HG03097 (cell line): ENCODE measurements at regions not wholly inside any gene's neighbourhood (a gene's known extent, or its start where the extent isn't known, plus 50 kb on each side); places are given as distances from the start of the nearest gene placed in this dataset.

ENCODE experiments used
- ATAC-seq: cut with Tn5 transposase; IDR thresholded peaks from one replicate; pipeline ENCODE4 v1.9.1; 2021; ENCODE audit not compliant: unreplicated experiment, low FRiP score

DNA sequence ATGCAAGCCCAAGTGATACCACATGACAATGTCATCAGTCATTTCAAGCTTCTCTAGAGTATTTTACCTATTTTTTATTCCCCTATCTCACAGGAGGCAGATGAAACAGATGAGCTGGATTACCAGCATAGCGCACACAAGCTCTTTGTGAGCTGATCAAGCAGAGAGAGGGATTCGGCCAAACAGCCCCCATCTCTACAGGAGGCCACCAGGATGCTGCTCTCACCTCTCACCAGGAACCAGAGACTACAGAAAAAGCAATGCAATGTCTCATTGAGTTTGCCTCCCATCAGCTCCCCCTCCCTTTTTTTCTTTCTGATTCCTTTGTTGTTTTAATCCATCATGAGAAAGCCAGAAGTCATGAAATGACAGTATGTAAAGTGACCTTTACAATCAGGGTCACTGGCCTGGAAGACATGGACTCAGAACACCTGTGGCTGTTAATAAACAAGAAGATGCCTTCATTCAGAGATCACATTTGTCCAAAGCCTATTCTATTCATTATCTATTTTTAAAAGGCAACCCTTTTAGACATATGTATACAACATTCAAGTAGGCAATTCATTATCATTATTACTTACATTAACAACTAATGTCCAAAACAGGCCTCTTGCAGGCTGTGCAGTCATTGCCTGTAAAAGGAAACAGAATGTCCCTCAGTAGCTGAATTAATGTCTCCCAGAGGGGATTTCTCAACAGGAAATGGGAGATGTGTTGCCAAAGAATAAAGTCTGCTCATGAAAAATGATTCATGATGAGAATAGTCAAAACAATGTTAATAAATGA, 656.6 kb downstream of the TBC1D4 start:
- no peak for ATAC-seq

GRCh38 chr13:74820809-74821208, 661.2 kb downstream of the TBC1D4 start:
- ATAC-seq = no peak

GRCh38 chr13:74819549-74819948, 662.4 kb downstream of the TBC1D4 start:
- ATAC-seq = no peak

- ATAC-seq = no peak
These were observed 665.2 kb downstream of the TBC1D4 start for GRCh38 chr13:74816737-74817136.

DNA sequence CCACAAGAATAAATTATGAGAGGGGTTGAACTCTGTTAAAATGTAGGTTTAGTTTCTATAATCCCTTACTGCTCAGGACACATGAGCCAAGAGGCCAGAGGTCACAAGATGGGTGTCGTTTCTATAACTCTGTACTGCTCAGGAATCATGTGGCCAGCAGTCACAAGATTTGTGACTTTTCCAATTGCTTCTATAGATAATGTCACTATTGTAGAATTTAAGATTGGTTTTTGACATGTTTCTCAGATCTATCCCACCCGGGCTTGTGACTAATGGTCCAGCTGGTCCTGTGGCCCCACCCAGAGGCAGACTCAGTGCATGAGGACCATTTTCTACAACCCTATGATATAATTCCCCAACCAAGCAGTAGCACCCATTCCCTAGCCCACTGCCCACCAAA, 662.0 kb upstream of the KLF12 start:
- no peak for ATAC-seq

GRCh38 chr13:74795526-74795925, 661.3 kb upstream of the KLF12 start:
- ATAC-seq = no peak

DNA sequence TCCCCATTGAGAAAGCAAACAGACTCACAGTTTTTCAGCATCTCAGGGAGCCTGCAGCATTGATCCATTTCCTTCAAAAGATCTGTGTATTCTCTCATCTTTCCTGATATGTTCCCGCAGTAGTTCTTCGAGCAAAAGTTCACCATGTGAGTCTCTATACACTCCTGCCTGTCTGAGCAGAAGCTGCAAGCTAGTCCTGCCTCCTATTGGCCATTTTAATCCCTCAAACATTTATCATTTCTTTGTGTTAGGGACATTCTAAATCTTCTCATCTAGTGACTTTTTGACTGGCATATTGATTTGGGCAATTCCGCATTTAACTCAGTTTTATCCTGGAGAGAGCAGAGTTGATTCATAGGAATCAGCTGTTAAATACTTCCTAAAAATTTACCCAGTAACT, 660.4 kb upstream of the KLF12 start:
- no peak for ATAC-seq

- ATAC-seq = no peak
These were observed 659.9 kb upstream of the KLF12 start for GRCh38 chr13:74794147-74794546.

- no peak for ATAC-seq
These were observed 650.8 kb upstream of the KLF12 start for GRCh38 chr13:74784959-74785358.

GRCh38 chr13:74778946-74779345, 644.7 kb upstream of the KLF12 start:
- ATAC-seq = no peak

GRCh38 chr13:74778087-74778486, 643.9 kb upstream of the KLF12 start:
- ATAC-seq = no peak

DNA sequence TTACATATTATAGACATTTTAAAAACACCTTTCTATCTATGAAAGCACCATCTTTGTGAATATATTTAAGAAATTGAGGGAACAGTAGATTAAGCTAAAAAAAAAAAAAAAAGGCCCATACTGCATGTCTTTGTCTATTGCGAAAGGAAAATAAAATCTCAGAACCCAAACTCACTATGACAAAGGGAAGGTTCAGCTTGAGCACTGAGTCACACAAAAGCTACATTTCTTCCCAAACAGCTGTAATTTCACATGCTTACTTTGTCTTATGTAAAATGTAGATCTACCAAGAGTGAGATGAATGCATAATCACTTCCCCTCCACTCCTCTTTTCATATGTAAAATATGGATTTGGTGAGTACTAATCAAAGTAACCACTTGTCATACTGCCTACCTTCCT, 640.1 kb upstream of the KLF12 start:
- no peak for ATAC-seq

DNA sequence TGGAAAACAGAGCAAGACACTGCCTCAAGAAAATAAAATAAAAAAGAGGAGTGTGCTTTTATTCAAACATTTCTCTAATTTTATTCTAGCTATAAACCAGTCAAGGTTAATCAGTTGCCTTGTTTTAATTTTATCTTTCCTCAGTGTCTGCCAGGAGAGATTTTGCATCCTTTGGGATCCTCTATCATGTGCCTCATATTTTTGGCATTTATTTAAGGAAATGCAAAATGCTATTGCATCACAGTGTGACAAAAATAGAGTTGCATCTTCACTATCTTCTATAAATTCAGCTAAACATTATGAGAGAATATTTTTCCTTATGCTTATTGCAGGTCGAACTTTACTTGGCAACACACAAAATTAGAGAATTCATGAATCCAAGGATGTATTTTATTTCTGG, 639.0 kb upstream of the KLF12 start:
- ATAC-seq = no peak

DNA sequence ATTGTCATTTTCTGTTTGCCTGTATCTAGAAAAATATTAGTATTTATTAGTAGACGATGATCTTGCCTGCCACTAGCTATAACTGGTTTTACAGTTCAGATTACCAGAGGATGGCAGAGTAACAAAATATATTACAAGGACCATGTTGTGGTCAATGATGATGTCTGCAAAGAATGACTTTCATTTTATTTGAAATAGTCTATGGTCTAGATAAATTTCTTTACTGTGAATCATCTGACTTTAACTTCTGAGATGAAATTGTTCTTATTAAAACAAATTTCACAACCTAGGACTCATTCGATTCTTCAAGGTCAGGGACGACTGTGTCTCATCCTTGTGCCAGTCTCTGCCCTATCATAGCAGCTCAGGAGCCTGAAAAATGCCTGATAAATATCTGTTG, 637.8 kb upstream of the KLF12 start:
- ATAC-seq = no peak

DNA sequence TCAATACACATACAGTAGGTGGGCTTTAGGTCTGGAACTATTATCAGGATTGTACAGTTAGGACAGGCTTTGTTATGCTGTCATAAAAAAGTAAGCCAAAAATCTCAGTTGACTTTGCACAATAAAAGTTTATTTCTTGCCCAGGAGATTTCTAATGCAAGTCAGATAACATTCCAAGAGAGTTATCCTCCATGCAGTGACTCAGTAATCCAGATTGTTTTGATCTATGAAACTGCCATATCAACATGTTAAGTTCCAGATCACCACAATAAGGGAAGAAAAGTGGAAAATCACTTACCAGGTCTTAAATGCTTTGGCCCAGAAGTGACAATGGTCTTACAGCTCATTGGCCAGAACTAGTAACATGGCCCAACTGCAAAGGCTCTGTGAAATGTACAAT, 636.2 kb upstream of the KLF12 start:
- no peak for ATAC-seq

DNA sequence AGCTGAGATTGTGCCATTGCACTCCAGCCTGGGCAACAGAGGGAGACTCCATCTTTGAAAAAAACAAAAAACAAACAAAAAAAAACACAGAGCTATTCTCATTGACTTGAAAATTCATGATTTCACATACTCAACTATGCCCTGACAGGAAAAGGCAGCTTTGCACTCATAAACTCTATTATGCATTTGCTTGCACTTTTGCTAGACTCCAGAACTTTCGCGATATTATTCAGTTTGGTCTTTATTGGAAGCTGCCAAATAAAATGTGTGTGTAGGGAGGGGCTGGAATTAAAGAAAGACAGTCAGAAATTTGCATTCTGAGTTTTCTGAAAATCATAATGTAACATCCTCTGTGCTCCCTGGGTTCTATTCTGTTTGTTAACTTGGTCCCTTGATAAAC, 635.1 kb upstream of the KLF12 start:
- ATAC-seq = no peak

DNA sequence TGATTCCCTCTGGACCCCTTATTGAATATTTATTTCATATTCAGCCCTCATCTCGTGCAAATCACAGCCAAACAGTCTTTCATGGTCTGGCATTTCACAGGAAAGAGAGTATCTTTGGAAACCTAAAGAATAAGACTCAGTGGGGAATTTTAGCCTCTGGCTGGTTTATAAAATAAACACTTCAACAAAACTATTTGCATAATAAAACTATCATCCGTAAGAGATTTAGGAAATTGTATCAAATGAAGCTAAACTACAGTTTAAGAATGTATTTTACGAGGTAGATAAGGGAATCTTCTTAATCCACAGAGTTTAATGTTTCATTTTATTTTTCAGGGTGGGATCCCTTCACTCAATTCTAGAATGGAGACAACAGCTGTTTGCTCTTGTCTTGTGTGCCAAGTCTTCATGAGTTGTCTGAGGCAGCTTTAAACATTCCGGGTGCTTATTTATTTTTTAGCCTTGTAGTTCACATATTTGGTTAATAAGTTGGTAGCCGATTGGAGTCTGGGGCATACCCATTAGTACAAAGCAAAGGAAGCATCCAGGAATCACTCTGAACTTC, 634.4 kb upstream of the KLF12 start:
- ATAC-seq = no peak

- no peak for ATAC-seq
These were observed 632.8 kb upstream of the KLF12 start for GRCh38 chr13:74767050-74767449.

GRCh38 chr13:74765955-74766354, 631.8 kb upstream of the KLF12 start:
- no peak for ATAC-seq

- ATAC-seq = no peak
These were observed 627.9 kb upstream of the KLF12 start for GRCh38 chr13:74761801-74762757.

DNA sequence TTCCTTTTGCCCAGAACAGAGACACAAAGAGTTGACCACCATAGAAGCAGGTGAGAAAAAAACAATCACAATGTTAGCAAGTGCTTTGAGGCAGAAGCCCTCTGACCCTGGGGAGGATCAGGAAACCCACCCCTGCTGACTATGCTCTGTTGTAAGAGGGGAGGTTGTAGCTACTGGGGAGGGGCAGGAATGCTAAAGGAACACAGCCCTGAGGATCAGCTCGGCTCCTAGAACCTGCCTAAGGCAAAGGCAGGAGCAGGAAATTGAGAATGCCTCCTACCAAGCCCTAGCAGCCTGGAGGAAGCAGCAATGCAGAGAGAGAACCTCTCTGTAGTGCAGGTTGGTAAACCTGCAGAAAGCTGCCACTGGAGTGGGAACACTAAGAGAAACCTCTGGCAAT, 624.0 kb upstream of the KLF12 start:
- ATAC-seq = no peak
